GM03348 (cell line): ENCODE measurements at regions not wholly inside any gene's neighbourhood (a gene's known extent, or its start where the extent isn't known, plus 50 kb on each side); places are given as distances from the start of the nearest gene placed in this dataset.
A peak's percentile ranks its signal among the peaks of the same experiment; 100 is the strongest.
"Not testable (repeated sequence)": the region's sequence is repeated elsewhere in the genome, so short reads cannot be mapped to it uniquely, and the experiment has no call there.

Source experiments
- DNase-seq: peaks from one replicate; pipeline ENCODE4 v3.0.0; 2012; ENCODE audit warnings: low spot score

GRCh38 chr1:58251430-58252073 is 295.0 kb downstream of the OMA1 start:
- DNase-seq, result no peak

GRCh38 chr1:58250587-58250948 is 296.0 kb downstream of the OMA1 start:
- DNase-seq, result no peak

- peak; percentile 59 for DNase-seq
Observed at GRCh38 chr1:58249737-58250586, 296.6 kb downstream of the OMA1 start.

GRCh38 chr1:58249388-58249736 is 297.2 kb downstream of the OMA1 start:
- no peak for DNase-seq

- DNase-seq, result no peak
Observed at GRCh38 chr1:58248791-58249190, 297.7 kb downstream of the OMA1 start.

GRCh38 chr1:58248072-58248471 is 298.5 kb downstream of the OMA1 start:
- DNase-seq, result no peak

GRCh38 chr1:58246549-58246948 is 300.0 kb downstream of the OMA1 start:
- no peak for DNase-seq

GRCh38 chr1:58244872-58245271 is 301.7 kb downstream of the OMA1 start:
- DNase-seq, result no peak

GRCh38 chr1:58238846-58239245 is 307.7 kb downstream of the OMA1 start:
- no peak for DNase-seq

- no peak for DNase-seq
Observed at GRCh38 chr1:58233729-58234128, 312.8 kb downstream of the OMA1 start.

- DNase-seq, result no peak
Observed at GRCh38 chr1:58231204-58231603, 315.3 kb downstream of the OMA1 start.

GRCh38 chr1:58227604-58228003 is 318.9 kb downstream of the OMA1 start:
- no peak for DNase-seq

- no peak for DNase-seq
Observed at GRCh38 chr1:58223522-58223921, 323.0 kb downstream of the OMA1 start.

GRCh38 chr1:58220836-58221472 is 325.6 kb downstream of the OMA1 start:
- DNase-seq, result no peak

- DNase-seq, result not testable (repeated sequence)
Observed at GRCh38 chr1:58216169-58216568, 330.4 kb downstream of the OMA1 start.

- DNase-seq, result no peak
Observed at GRCh38 chr1:58214674-58215073, 331.9 kb downstream of the OMA1 start.

- no peak for DNase-seq
Observed at GRCh38 chr1:58211869-58212268, 334.7 kb downstream of the OMA1 start.

- no peak for DNase-seq
Observed at GRCh38 chr1:58209575-58209974, 337.0 kb downstream of the OMA1 start.

GRCh38 chr1:58206749-58207148 is 339.8 kb downstream of the OMA1 start:
- DNase-seq, result no peak

GRCh38 chr1:58204284-58204683 is 342.2 kb downstream of the OMA1 start:
- DNase-seq, result no peak

GRCh38 chr1:58201492-58202106 is 344.9 kb downstream of the OMA1 start:
- DNase-seq, result no peak

- no peak for DNase-seq
Observed at GRCh38 chr1:58200437-58200836, 346.1 kb downstream of the OMA1 start.

- no peak for DNase-seq
Observed at GRCh38 chr1:58197811-58198210, 348.7 kb downstream of the OMA1 start.
